Keratinocyte (primary cell): ENCODE measurements at regions not wholly inside any gene's neighbourhood (a gene's known extent, or its start where the extent isn't known, plus 50 kb on each side); places are given as distances from the start of the nearest gene placed in this dataset.

Experiments used
- EZH2 ChIP-seq: IDR thresholded peaks from one replicate; pipeline ENCODE4 v1.6.1; 2012; ENCODE audit warnings: inconsistent platforms, mild to moderate bottlenecking, low read length, moderate library complexity
- TF ChIP-seq, protein P1 (sequence below), 3 experiments: IDR thresholded peaks in 1 of 3; conservative IDR thresholded peaks in 1 of 3; optimal IDR thresholded peaks in 1 of 3; 2 replicates in 2 of 3; 3 replicates in 1 of 3; pipeline versions ENCODE3 to v1.5.1; 2011; ENCODE audit warnings: low read length in 3 of 3, mild to moderate bottlenecking in 3 of 3, moderate library complexity in 2 of 3, control low read depth in 1 of 3, inconsistent platforms in 1 of 3; ENCODE audit not compliant: insufficient read depth in 2 of 3; ENCODE audit errors: extremely low read depth in 1 of 3

GRCh38 chr4:142909908-142910307 lies 63.8 kb upstream of the INPP4B start:
- TF ChIP-seq, protein P1, sequence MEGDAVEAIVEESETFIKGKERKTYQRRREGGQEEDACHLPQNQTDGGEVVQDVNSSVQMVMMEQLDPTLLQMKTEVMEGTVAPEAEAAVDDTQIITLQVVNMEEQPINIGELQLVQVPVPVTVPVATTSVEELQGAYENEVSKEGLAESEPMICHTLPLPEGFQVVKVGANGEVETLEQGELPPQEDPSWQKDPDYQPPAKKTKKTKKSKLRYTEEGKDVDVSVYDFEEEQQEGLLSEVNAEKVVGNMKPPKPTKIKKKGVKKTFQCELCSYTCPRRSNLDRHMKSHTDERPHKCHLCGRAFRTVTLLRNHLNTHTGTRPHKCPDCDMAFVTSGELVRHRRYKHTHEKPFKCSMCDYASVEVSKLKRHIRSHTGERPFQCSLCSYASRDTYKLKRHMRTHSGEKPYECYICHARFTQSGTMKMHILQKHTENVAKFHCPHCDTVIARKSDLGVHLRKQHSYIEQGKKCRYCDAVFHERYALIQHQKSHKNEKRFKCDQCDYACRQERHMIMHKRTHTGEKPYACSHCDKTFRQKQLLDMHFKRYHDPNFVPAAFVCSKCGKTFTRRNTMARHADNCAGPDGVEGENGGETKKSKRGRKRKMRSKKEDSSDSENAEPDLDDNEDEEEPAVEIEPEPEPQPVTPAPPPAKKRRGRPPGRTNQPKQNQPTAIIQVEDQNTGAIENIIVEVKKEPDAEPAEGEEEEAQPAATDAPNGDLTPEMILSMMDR (optimal IDR thresholded peaks at IDR 0.05 in 1 of 3, IDR thresholded peaks at IDR 0.05 in 1 of 3, conservative IDR thresholded peaks at IDR 0.05 in 1 of 3; ENCODE audit: extremely low read depth in 1 of 3, insufficient read depth in 2 of 3, low read length in 3 of 3), result no peak
- TF ChIP-seq EZH2, result no peak
